ENCODE measurements at regions not wholly inside any gene's neighbourhood (a gene's known extent, or its start where the extent isn't known, plus 50 kb on each side); places are given as distances from the start of the nearest gene placed in this dataset.
A peak's percentile ranks its signal among the peaks of the same experiment; 100 is the strongest.

GRCh38 chr1:65065524-65066418, 82.2 kb upstream of the AK4 start:
- peak overlapping the region; percentile 68 for H3K4me2 ChIP-seq (ENCODE audit: low read length)
- H3K9me3 ChIP-seq (ENCODE audit: insufficient read depth, low read length) = no peaks in the 10 kb centered on the region
- H3K27ac ChIP-seq (ENCODE audit: low read length) = no peak overlapping the region
- TF ChIP-seq EZH2phosphoT487 (IDR thresholded peaks at IDR 0.05; ENCODE audit: low read depth) (no peak), CTCF (IDR thresholded peaks at IDR 0.05; ENCODE audit: low read depth, low read length) (no peak)
- H3K4me1 ChIP-seq (ENCODE audit: low read length) = peaks cover 8% of the 10 kb centered on the region
- peak overlapping the region; percentile 51 for H3K9ac ChIP-seq (ENCODE audit: low read length)
- peaks cover 22% of the 10 kb centered on the region for H3K27me3 ChIP-seq (ENCODE audit: low read depth, low read length)
- H4K20me1 ChIP-seq (ENCODE audit: insufficient read depth, low read length) = no peaks in the 10 kb centered on the region
- no peaks in the 10 kb centered on the region for H3K79me2 ChIP-seq (ENCODE audit: low read length)
- 0 out of 2 replicates have a peak overlapping the region, but pooled peaks have one; percentile 90 for H2AFZ ChIP-seq (ENCODE audit: low read depth, low read length)
- H3K36me3 ChIP-seq (replicated peaks; ENCODE audit: low read depth, low read length) = no peaks in the 10 kb centered on the region
- peak overlapping the region; percentile 89 for H3K4me3 ChIP-seq (ENCODE audit: low read length)

- Histone ChIP-seq H3K4me3 (ENCODE audit: low read length) (peak overlapping the region; percentile 89), H3K9ac (ENCODE audit: low read length) (peak overlapping the region; percentile 51), H4K20me1 (ENCODE audit: insufficient read depth, low read length) (no peaks in the 10 kb centered on the region), H3K4me2 (ENCODE audit: low read length) (peak overlapping the region; percentile 68), H3K36me3 (replicated peaks; ENCODE audit: low read depth, low read length) (no peaks in the 10 kb centered on the region), H3K27me3 (ENCODE audit: low read depth, low read length) (peaks cover 23% of the 10 kb centered on the region), H3K79me2 (ENCODE audit: low read length) (no peaks in the 10 kb centered on the region), H3K9me3 (ENCODE audit: insufficient read depth, low read length) (no peaks in the 10 kb centered on the region), H2AFZ (ENCODE audit: low read depth, low read length) (peak overlapping the region; percentile 90; the same call in 1 of the 2 replicates), H3K4me1 (ENCODE audit: low read length) (peaks cover 8% of the 10 kb centered on the region), H3K27ac (ENCODE audit: low read length) (no peak overlapping the region)
- TF ChIP-seq CTCF (IDR thresholded peaks at IDR 0.05; ENCODE audit: low read depth, low read length) (no peak), EZH2phosphoT487 (IDR thresholded peaks at IDR 0.05; ENCODE audit: low read depth) (no peak)
Measured at GRCh38 chr1:65066419-65066765, 81.6 kb upstream of the AK4 start.

- H3K79me2 ChIP-seq (ENCODE audit: low read length) = no peaks in the 10 kb centered on the region
- peak overlapping the region; percentile 68 for H3K4me2 ChIP-seq (ENCODE audit: low read length)
- no peaks in the 10 kb centered on the region for H4K20me1 ChIP-seq (ENCODE audit: insufficient read depth, low read length)
- peaks cover 8% of the 10 kb centered on the region for H3K4me1 ChIP-seq (ENCODE audit: low read length)
- H3K36me3 ChIP-seq (replicated peaks; ENCODE audit: low read depth, low read length) = no peaks in the 10 kb centered on the region
- H3K9me3 ChIP-seq (ENCODE audit: insufficient read depth, low read length) = no peaks in the 10 kb centered on the region
- peak overlapping the region; percentile 89 for H3K4me3 ChIP-seq (ENCODE audit: low read length)
- peak overlapping the region; percentile 90 for H2AFZ ChIP-seq (ENCODE audit: low read depth, low read length)
- peaks cover 23% of the 10 kb centered on the region for H3K27me3 ChIP-seq (ENCODE audit: low read depth, low read length)
- peak overlapping the region; percentile 51 for H3K9ac ChIP-seq (ENCODE audit: low read length)
- H3K27ac ChIP-seq (ENCODE audit: low read length) = no peak overlapping the region
- TF ChIP-seq EZH2phosphoT487 (IDR thresholded peaks at IDR 0.05; ENCODE audit: low read depth) = no peak
- TF ChIP-seq CTCF (IDR thresholded peaks at IDR 0.05; ENCODE audit: low read depth, low read length) = no peak
Measured at GRCh38 chr1:65066766-65067490, 81.1 kb upstream of the AK4 start.

Data from OCI-LY3 (cell line).